GM19395 (cell line): ENCODE measurements at regions not wholly inside any gene's neighbourhood (a gene's known extent, or its start where the extent isn't known, plus 50 kb on each side); places are given as distances from the start of the nearest gene placed in this dataset.
A peak's percentile ranks its signal among the peaks of the same experiment; 100 is the strongest.
"Not testable (repeated sequence)": the region's sequence is repeated elsewhere in the genome, so short reads cannot be mapped to it uniquely, and the experiment has no call there.

Source experiments
- ATAC-seq: cut with Tn5 transposase; IDR thresholded peaks from one replicate; pipeline ENCODE4 v1.9.1; 2021; ENCODE audit warnings: mild to moderate bottlenecking, moderate library complexity; ENCODE audit not compliant: unreplicated experiment

GRCh38 chr5:36462295-36463021, 143.9 kb upstream of the SLC1A3 start:
- ATAC-seq, result no peak

DNA sequence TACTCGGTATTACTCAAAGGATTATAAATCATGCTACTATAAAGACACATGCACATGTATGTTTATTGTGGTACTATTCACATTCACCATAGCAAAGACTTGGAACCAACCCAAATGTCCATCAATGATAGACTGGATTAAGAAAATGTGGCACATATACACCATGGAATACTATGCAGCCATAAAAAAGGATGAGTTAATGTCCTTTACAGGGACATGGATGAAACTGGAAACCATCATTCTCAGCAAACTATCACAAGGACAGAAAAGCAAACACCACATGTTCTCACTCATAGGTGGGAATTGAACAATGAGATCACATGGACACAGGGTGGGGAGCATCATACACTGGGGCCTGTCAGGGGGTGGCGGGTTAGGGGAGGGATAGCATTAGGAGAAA, 130.5 kb upstream of the SLC1A3 start:
- not testable (repeated sequence) for ATAC-seq

DNA sequence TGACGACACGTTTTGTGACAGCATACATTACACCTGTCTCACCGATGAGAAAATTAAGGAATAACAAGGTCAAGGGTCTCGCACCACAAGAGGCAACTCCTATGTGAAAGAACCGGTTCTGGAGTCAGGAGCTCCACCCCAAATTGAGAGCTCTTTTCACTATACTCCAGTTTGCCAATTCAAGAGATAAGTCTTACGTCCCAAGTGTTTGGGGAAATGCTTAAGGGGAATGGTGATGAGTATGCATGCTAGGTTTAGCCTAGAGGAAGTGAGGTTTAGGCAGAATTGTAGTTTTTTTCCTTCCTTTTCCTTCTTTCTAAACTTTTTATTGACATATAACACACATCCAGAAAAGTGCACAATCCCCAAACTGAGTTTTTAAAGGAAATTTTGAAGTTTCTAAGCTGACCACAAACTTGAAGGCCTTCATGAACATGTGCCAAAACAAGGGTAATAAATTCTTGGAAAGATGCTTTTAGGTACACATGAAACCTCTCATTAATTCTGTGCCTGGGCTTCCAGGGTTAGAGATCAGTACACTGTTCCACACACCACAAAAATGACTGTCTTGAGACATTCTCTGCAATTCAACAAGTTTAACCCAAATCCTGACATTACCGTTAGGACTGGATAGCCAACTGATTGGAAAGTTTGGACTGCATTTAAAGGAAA, 127.6 kb upstream of the SLC1A3 start:
- ATAC-seq, result no peak

- ATAC-seq, result no peak
Observed at GRCh38 chr5:36481454-36482120, 124.8 kb upstream of the SLC1A3 start.

DNA sequence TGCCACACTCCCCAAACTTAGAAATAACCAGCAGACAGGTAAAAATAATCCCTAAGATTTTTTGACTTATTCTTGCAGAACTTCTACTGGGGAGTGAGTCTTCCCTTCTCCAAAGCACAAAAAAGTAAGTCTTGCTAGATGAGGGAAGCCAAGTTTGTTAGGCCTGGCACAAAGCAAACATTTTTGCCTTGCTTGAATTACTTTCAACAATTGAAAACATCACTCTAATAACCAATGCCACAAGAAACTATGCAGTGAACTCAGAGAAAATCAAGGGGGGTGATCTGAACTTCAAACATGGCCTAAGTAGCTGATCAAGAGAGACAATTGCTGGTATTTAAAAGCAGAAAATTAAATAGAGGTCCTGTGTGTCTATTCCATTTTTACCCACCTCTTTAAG, 123.6 kb upstream of the SLC1A3 start:
- no peak for ATAC-seq

DNA sequence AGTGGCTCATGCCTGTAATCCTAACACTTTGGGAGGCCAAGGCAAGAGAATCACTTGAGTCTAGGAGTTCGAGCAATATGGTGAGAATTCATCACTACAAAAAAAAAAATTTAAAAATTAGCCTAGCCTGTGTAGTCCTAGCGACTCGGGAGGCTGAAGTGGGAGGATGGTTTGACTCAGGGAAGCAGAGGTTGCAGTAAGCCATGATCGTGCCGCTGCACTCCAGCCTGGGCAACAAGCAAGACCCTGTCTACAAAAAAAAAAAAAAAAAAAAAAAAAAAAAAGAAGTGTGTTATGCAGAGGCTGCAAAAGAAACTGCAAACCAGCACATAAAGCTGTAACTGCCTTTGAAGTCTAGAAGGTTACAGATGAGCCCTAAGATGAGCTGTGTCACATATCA, 116.9 kb upstream of the SLC1A3 start:
- ATAC-seq, result no peak

GRCh38 chr5:36491856-36492255, 114.5 kb upstream of the SLC1A3 start:
- ATAC-seq, result no peak

GRCh38 chr5:36492984-36493654, 113.3 kb upstream of the SLC1A3 start:
- no peak for ATAC-seq

DNA sequence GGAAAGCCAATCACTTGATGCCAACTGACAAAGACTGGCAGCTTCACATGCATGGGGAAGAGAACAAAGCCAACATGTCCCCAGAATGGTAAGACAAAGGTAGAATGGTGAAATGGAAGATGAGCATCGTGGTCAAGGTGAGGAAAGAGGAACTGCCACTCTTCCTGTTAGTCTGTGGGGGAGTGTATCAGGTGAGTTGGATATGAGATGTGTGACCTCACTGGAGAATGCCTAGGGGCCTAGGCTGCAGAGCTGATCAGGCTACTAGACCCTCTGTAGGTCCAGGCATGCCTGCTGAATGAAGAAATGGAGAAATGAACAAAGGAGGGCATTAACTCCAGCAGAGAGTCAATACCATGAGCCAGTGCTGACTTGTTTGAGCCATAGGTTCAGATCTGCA, 112.4 kb upstream of the SLC1A3 start:
- no peak for ATAC-seq

- no peak for ATAC-seq
Observed at GRCh38 chr5:36494841-36495601, 111.4 kb upstream of the SLC1A3 start.

DNA sequence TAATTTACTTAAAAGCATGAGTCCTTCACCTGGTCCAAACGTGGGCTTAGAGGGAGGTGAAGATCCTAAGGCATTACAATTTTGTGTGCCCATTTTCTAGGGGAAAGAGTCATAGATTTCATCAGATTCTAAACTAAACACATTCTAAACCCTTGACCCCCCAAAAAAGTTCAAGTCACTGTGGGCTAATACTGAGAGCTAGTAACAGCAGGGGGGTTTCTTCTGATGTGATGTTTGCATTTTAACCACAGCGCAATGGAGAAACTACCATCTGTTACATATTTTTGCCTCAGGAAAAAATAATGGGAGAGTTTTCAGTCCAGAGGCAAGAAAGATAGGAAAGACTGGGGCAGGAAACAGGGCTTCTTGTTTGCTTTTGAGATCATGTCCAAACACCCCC, 110.8 kb upstream of the SLC1A3 start:
- no peak for ATAC-seq

- no peak for ATAC-seq
Observed at GRCh38 chr5:36496471-36496870, 109.9 kb upstream of the SLC1A3 start.

DNA sequence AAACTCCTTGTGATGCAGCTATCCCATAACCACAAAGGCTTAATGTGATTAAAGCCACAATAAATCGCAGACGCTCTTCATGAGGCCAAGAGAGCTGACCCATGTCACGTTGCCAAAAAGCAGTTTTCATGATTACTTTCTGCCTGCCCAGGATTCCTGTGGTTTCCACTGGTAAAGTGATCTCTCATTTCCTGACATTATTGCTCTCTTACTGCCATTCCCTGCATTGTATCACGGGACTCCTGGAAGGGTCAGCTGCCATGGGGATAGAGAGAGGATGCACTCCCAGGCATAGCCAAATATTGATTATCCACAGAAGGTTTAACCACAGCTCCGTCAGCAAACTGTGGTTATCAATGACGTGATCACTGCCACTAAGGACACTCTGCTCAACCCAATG, 103.8 kb upstream of the SLC1A3 start:
- no peak for ATAC-seq

DNA sequence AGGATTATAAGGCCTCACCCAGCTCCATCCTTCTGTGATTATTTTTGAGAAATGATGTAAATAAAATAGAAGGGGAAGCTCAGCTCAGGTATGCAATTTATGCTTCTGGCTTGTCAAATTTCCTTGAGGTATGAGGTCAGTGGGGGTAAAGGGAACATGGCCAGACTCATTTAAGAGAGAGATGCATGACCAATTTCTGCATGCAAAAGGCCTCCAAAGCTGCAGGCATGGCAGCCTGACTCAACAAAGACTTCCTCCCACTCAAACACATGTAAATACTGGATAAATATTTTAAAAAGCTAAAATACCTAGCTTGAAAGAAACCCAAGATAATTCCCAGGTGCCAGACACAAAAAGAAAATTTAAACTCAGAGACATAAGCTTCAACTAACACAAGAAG, 101.4 kb upstream of the SLC1A3 start:
- no peak for ATAC-seq

DNA sequence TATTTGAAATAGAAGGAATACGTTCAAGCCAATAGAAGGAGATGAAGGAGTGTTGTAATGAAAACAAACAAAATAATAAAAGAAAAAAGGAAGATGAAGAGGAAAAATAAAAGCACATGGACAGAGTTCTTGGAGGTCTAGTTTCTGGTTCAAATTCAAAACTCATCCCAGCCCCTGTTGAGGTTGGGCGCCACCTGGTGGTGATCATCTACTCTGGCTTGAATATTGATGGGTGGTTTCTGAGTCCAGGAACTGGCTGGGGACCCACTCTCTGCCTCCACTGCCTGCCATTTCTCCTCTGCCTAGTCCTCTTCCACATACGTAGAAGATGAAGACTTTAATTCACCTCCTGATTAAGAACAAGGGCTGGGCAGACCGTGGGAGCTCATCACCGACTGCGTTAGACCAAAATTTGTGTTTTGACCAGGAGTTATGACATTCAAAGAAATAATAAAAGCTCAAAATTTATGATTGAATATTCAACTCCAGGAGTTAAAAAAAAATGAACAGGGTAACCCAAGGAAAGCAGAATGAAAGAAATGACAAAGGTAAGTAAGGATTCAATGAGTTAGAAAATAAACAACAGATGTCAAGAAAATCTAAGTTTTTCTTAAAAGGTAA, 99.0 kb upstream of the SLC1A3 start:
- peak; percentile 76 for ATAC-seq

- ATAC-seq, result not testable (repeated sequence)
Observed at GRCh38 chr5:36508331-36508730, 98.1 kb upstream of the SLC1A3 start.

DNA sequence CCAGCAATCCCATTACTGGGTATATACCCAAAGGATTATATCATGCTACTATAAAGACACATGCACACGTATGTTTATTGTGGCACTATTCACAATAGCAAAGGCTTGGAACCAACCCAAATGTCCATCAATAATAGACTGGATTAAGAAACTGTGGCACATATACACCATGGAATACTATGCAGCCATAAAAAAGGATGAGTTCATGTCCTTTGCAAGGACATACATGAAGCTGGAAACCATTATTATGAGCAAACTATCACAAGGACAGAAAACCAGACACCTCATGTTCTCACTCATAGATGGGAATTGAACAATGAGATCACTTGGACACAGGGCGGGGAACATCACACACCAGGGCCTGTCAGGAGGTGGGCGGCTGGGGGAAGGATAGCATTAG, 92.8 kb upstream of the SLC1A3 start:
- ATAC-seq, result not testable (repeated sequence)

- ATAC-seq, result no peak
Observed at GRCh38 chr5:36519881-36520280, 86.5 kb upstream of the SLC1A3 start.

DNA sequence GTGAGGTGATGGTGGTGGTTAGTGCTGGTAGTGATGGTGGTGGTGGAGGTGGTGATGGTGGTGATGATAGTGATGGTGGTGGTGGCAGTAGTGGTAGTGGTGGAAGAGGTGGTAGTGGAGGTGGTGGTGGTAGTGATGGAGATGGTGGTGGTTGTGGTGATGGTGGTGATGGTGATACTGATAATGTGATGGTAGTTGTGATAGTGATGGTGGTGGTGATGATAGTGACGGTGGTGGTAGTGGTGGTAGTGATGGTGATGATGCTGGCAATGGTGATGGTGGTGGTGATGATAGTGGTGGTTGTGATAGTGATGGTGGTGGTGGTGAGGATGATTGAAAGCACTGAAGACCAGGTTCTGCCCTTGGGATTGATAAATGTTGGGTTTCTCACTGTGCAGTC, 85.2 kb upstream of the SLC1A3 start:
- no peak for ATAC-seq
